ENCODE measurements at regions not wholly inside any gene's neighbourhood (a gene's known extent, or its start where the extent isn't known, plus 50 kb on each side); places are given as distances from the start of the nearest gene placed in this dataset.

DNA sequence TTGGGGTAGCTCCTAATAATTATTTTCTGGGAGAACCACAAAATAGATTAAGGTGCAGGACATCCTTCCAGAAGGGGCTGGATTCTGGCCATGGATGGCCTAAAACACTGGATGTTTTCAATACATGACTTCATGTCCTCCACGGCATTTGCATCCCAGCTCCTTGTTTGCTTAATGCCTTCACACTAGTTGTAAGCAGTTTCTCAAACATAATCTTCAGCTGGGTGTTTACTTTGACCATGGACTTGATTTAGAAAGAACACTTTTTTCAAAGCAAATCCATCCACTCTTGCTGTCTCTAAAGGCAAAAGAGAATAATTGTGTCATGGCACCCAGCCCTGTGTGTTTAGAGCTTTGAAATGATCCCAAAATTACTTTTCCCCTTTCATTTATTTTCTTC lies 82.5 kb upstream of the GSX1 start:
- intact Hi-C loops (cut with DNase I), result no loop called here
- WGBS, result 39% methylated on average over 1 of the region's 1 CpG
- H3K4me1 ChIP-seq (replicated peaks), result no peaks in the 10 kb centered on the region
- no peak overlapping the region for H3K4me3 ChIP-seq
- DNase-seq (ENCODE audit: low spot score), result no peak
- no peaks in the 10 kb centered on the region for H3K27me3 ChIP-seq (replicated peaks; ENCODE audit: insufficient read depth)
- H3K9me3 ChIP-seq, result no peaks in the 10 kb centered on the region
- TF ChIP-seq, protein P1, sequence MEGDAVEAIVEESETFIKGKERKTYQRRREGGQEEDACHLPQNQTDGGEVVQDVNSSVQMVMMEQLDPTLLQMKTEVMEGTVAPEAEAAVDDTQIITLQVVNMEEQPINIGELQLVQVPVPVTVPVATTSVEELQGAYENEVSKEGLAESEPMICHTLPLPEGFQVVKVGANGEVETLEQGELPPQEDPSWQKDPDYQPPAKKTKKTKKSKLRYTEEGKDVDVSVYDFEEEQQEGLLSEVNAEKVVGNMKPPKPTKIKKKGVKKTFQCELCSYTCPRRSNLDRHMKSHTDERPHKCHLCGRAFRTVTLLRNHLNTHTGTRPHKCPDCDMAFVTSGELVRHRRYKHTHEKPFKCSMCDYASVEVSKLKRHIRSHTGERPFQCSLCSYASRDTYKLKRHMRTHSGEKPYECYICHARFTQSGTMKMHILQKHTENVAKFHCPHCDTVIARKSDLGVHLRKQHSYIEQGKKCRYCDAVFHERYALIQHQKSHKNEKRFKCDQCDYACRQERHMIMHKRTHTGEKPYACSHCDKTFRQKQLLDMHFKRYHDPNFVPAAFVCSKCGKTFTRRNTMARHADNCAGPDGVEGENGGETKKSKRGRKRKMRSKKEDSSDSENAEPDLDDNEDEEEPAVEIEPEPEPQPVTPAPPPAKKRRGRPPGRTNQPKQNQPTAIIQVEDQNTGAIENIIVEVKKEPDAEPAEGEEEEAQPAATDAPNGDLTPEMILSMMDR (IDR thresholded peaks at IDR 0.05), result no peak
- TF ChIP-seq POLR2A (IDR thresholded peaks at IDR 0.05), result no peak
- no peak for TF ChIP-seq POLR2AphosphoS5 (IDR thresholded peaks at IDR 0.05)
- H3K27ac ChIP-seq, result no peak overlapping the region
- no peaks in the 10 kb centered on the region for H3K36me3 ChIP-seq

GRCh38 chr13:27712421-27712820 lies 79.9 kb upstream of the GSX1 start:
- Histone ChIP-seq H3K4me3 (no peak overlapping the region), H3K36me3 (no peaks in the 10 kb centered on the region), H3K27me3 (replicated peaks; ENCODE audit: insufficient read depth) (no peaks in the 10 kb centered on the region), H3K4me1 (replicated peaks) (no peaks in the 10 kb centered on the region), H3K27ac (no peak overlapping the region), H3K9me3 (no peaks in the 10 kb centered on the region)
- 36% methylated on average over 2 of the region's 2 CpGs for WGBS
- intact Hi-C loops (cut with DNase I), result no loop called here
- TF ChIP-seq, protein P1 (IDR thresholded peaks at IDR 0.05), result peak in 2 of 4 experiments; percentile 14 to 56
- no peak for TF ChIP-seq POLR2A (IDR thresholded peaks at IDR 0.05)
- peak; percentile 50 for DNase-seq (ENCODE audit: low spot score)

DNA sequence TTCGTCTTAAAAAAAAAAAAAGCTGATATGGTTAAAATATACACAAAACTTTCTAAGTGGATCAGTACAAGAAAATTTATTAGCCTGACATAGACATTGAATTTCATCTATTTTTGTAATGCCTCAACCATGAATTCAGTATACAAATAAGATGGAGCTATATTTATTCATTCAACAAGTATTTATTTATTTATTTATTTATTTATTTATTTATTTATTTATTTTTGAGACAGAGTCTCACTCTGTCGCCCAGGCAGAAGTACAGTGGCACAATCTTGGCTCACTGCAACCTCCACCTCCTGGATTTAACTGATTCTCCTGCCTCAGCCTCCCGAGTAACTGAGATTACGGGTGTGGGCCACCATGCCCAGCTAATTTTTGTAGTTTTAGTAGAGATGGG lies 78.5 kb upstream of the GSX1 start:
- intact Hi-C loops (cut with DNase I), result no loop called here
- H3K27ac ChIP-seq, result no peak overlapping the region
- no peaks in the 10 kb centered on the region for H3K36me3 ChIP-seq
- 89% methylated on average over 4 of the region's 4 CpGs for WGBS
- no peak overlapping the region for H3K4me3 ChIP-seq
- no peaks in the 10 kb centered on the region for H3K27me3 ChIP-seq (replicated peaks; ENCODE audit: insufficient read depth)
- no peaks in the 10 kb centered on the region for H3K9me3 ChIP-seq
- TF ChIP-seq, protein P1 (IDR thresholded peaks at IDR 0.05), result no peak
- TF ChIP-seq POLR2AphosphoS5 (IDR thresholded peaks at IDR 0.05) (no peak), POLR2A (IDR thresholded peaks at IDR 0.05) (no peak)
- DNase-seq (ENCODE audit: low spot score), result no peak
- no peaks in the 10 kb centered on the region for H3K4me1 ChIP-seq (replicated peaks)

- no peaks in the 10 kb centered on the region for H3K36me3 ChIP-seq
- H3K27ac ChIP-seq, result no peak overlapping the region
- intact Hi-C loops (cut with DNase I), result no loop called here
- H3K9me3 ChIP-seq, result no peaks in the 10 kb centered on the region
- H3K27me3 ChIP-seq (replicated peaks; ENCODE audit: insufficient read depth), result no peaks in the 10 kb centered on the region
- no peaks in the 10 kb centered on the region for H3K4me1 ChIP-seq (replicated peaks)
- DNase-seq (ENCODE audit: low spot score), result no peak
- TF ChIP-seq, protein P1 (IDR thresholded peaks at IDR 0.05), result no peak
- TF ChIP-seq POLR2AphosphoS5 (IDR thresholded peaks at IDR 0.05), result no peak
- no peak for TF ChIP-seq POLR2A (IDR thresholded peaks at IDR 0.05)
- no peak overlapping the region for H3K4me3 ChIP-seq
- 94% methylated on average over 2 of the region's 2 CpGs for WGBS
Measured at GRCh38 chr13:27721681-27722080, 70.6 kb upstream of the GSX1 start.

- no peak overlapping the region for H3K27ac ChIP-seq
- H3K9me3 ChIP-seq, result no peaks in the 10 kb centered on the region
- no peak for DNase-seq (ENCODE audit: low spot score)
- no peak overlapping the region for H3K4me3 ChIP-seq
- H3K36me3 ChIP-seq, result no peaks in the 10 kb centered on the region
- WGBS, result 37% methylated on average over 6 of the region's 6 CpGs
- H3K4me1 ChIP-seq (replicated peaks), result no peaks in the 10 kb centered on the region
- H3K27me3 ChIP-seq (replicated peaks; ENCODE audit: insufficient read depth), result no peaks in the 10 kb centered on the region
- no peak for TF ChIP-seq POLR2A (IDR thresholded peaks at IDR 0.05)
- TF ChIP-seq POLR2AphosphoS5 (IDR thresholded peaks at IDR 0.05), result no peak
- TF ChIP-seq, protein P1 (IDR thresholded peaks at IDR 0.05), result no peak
- intact Hi-C loops (cut with DNase I), result no loop called here
Measured at GRCh38 chr13:27728271-27728670, 64.0 kb upstream of the GSX1 start.
